NCI-H2227 treated with DMSO at 0.1 percent for 48 hours (cell line): ENCODE measurements at regions not wholly inside any gene's neighbourhood (a gene's known extent, or its start where the extent isn't known, plus 50 kb on each side); places are given as distances from the start of the nearest gene placed in this dataset.

ENCODE experiments used
- DNase-seq: peaks from one replicate; lab custom pipeline; 2025; lab: John Stamatoyannopoulos, UW

GRCh38 chr3:76346690-76347089 lies 561.3 kb upstream of the ZNF717 start:
- no peak for DNase-seq

- no peak for DNase-seq
Observed at GRCh38 chr3:76349715-76350480, 564.5 kb upstream of the ZNF717 start.

- DNase-seq = no peak
Observed at GRCh38 chr3:76352051-76352450, 566.7 kb upstream of the ZNF717 start.

GRCh38 chr3:76352511-76353284 lies 567.3 kb upstream of the ZNF717 start:
- DNase-seq = no peak

- no peak for DNase-seq
Observed at GRCh38 chr3:76353683-76354082, 568.3 kb upstream of the ZNF717 start.

GRCh38 chr3:76361010-76361409 lies 575.7 kb upstream of the ZNF717 start:
- DNase-seq = no peak

- DNase-seq = no peak
Observed at GRCh38 chr3:76362643-76363042, 577.3 kb upstream of the ZNF717 start.

GRCh38 chr3:76365275-76365674 lies 579.9 kb upstream of the ZNF717 start:
- no peak for DNase-seq

- DNase-seq = no peak
Observed at GRCh38 chr3:76367281-76367680, 581.9 kb upstream of the ZNF717 start.

GRCh38 chr3:76369170-76369569 lies 583.8 kb upstream of the ZNF717 start:
- no peak for DNase-seq

- DNase-seq = no peak
Observed at GRCh38 chr3:76370749-76371520, 585.6 kb upstream of the ZNF717 start.

GRCh38 chr3:76372497-76372896 lies 587.1 kb upstream of the ZNF717 start:
- DNase-seq = no peak

- no peak for DNase-seq
Observed at GRCh38 chr3:76377074-76377473, 591.7 kb upstream of the ZNF717 start.

- DNase-seq = no peak
Observed at GRCh38 chr3:76378789-76379188, 593.4 kb upstream of the ZNF717 start.

- no peak for DNase-seq
Observed at GRCh38 chr3:76383781-76384180, 598.4 kb upstream of the ZNF717 start.

- no peak for DNase-seq
Observed at GRCh38 chr3:76387000-76387399, 601.7 kb upstream of the ZNF717 start.

- DNase-seq = no peak
Observed at GRCh38 chr3:76400141-76400540, 614.8 kb upstream of the ZNF717 start.

- no peak for DNase-seq
Observed at GRCh38 chr3:76402926-76403325, 617.6 kb upstream of the ZNF717 start.

- DNase-seq = no peak
Observed at GRCh38 chr3:76403556-76403955, 618.2 kb upstream of the ZNF717 start.

GRCh38 chr3:76405196-76405595 lies 619.8 kb upstream of the ZNF717 start:
- DNase-seq = no peak

GRCh38 chr3:76410762-76411281 lies 625.5 kb upstream of the ZNF717 start:
- DNase-seq = no peak

GRCh38 chr3:76415384-76415783 lies 624.5 kb upstream of the ROBO2 start:
- DNase-seq = no peak
